Gastrocnemius medialis (tissue), 4 donors: ENCODE measurements at regions not wholly inside any gene's neighbourhood (a gene's known extent, or its start where the extent isn't known, plus 50 kb on each side); places are given as distances from the start of the nearest gene placed in this dataset.

ENCODE experiments used
- POLR2A ChIP-seq, 2 donors: fragments of 450-650 bp; IDR thresholded peaks; one replicate each; pipeline ENCODE4 v1.6.1; 2017; ENCODE audit warnings: antibody characterized with exemption in 2 of 2, mild to moderate bottlenecking in 2 of 2, moderate library complexity in 2 of 2
- TF ChIP-seq, protein P1 (sequence below), 5 experiments: fragments of 450-650 bp in 3 of 5; fragments of 200-600 bp in 2 of 5; sonication (generic) in 2 of 5; IDR thresholded peaks in 4 of 5; conservative IDR thresholded peaks in 1 of 5; 1 replicate in 4 of 5; 2 replicates in 1 of 5; pipeline ENCODE4 v1.5.1; 2016 to 2019; ENCODE audit warnings: antibody characterized with exemption in 5 of 5, mild to moderate bottlenecking in 3 of 5, moderate library complexity in 3 of 5

- TF ChIP-seq, protein P1, sequence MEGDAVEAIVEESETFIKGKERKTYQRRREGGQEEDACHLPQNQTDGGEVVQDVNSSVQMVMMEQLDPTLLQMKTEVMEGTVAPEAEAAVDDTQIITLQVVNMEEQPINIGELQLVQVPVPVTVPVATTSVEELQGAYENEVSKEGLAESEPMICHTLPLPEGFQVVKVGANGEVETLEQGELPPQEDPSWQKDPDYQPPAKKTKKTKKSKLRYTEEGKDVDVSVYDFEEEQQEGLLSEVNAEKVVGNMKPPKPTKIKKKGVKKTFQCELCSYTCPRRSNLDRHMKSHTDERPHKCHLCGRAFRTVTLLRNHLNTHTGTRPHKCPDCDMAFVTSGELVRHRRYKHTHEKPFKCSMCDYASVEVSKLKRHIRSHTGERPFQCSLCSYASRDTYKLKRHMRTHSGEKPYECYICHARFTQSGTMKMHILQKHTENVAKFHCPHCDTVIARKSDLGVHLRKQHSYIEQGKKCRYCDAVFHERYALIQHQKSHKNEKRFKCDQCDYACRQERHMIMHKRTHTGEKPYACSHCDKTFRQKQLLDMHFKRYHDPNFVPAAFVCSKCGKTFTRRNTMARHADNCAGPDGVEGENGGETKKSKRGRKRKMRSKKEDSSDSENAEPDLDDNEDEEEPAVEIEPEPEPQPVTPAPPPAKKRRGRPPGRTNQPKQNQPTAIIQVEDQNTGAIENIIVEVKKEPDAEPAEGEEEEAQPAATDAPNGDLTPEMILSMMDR (IDR thresholded peaks at IDR 0.05 in 4 of 5, conservative IDR thresholded peaks at IDR 0.05 in 1 of 5): no peak
- TF ChIP-seq POLR2A (IDR thresholded peaks at IDR 0.05): no peak
These were observed 78.5 kb downstream of the SIPA1L2 start for GRCh38 chr1:232551386-232551785.
